ENCODE measurements at regions not wholly inside any gene's neighbourhood (a gene's known extent, or its start where the extent isn't known, plus 50 kb on each side); places are given as distances from the start of the nearest gene placed in this dataset.

DNA sequence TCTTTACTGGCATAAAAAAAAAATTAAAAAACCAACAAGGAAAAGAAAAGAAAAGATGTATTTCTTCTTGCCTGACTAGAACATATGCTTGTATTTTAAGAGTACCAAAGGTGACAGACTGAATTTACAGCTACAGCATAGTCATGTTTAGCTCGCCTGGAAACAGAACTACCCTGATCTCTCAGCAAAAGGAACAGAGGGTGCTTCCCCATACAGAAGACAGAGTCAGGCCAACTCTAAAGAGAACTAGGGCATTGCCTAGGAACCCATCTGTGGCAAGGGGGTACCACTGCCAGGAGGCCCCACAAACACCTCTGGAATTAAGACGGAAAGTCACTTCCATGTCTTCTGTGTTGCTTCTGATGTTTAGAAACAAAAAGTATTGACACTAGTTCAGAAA is 252.1 kb upstream of the STARD13 start:
- H3K9me3 Mint-ChIP-seq: no peaks in the 10 kb centered on the region
- no peak overlapping the region for H3K27ac Mint-ChIP-seq
- DNase-seq (ENCODE audit: low spot score) (no peak), ATAC-seq (no peak)
- H3K4me3 Mint-ChIP-seq: no peak overlapping the region
- H3K27me3 Mint-ChIP-seq: no peaks in the 10 kb centered on the region
- H3K4me1 Mint-ChIP-seq (ENCODE audit: low read depth in 2 of 2): peaks cover 12 to 20% of the 10 kb centered on the region in 2 donors
- no peaks in the 10 kb centered on the region for H3K36me3 Mint-ChIP-seq

DNA sequence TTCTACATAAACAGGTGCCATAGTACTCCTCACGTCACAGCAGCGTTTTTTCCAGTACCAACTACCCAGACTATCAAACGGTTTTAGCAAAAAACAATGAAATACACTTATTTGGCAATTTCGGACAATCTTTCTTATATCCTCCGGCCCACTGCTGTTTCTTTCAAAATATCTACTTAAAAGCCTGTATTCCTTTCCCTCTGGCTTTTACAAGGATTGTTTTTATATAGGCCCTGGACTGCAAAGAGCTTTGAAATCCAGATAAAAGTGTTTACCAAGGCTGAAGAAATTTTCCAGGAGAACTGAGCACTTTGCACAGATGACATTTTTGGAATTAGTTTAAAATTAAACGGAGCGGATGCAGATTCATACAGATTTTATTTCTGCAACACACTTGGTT is 255.9 kb upstream of the STARD13 start:
- Mint-ChIP-seq H3K4me3 (peak overlapping the region; percentile 92), H3K27ac (peak overlapping the region; percentile 98 to 100), H3K9me3 (no peaks in the 10 kb centered on the region), H3K36me3 (no peaks in the 10 kb centered on the region), H3K27me3 (no peaks in the 10 kb centered on the region), H3K4me1 (ENCODE audit: low read depth in 2 of 2) (peaks cover 21 to 31% of the 10 kb centered on the region in 2 donors)
- DNase-seq (ENCODE audit: low spot score): no peak
- no peak for ATAC-seq

DNA sequence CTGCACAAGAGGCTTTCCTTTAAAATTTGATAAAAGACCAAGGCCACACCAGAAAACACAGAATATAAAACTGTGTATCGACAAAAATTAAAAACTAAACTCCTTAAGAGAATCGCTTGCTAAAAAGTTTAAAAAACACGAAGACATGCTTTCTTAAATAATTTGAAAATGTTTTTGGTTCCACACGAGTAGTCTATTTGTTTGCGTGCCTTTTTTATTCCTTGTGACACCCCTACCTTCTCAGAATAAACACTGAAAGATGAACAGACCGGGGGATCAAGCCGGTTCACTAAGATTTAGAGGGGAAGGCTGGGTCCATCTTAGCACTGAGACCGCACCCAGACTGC is 256.4 kb upstream of the STARD13 start:
- Mint-ChIP-seq H3K27me3 (no peaks in the 10 kb centered on the region), H3K4me3 (peak overlapping the region; percentile 92), H3K9me3 (no peaks in the 10 kb centered on the region), H3K27ac (peak overlapping the region; percentile 98 to 100), H3K36me3 (no peaks in the 10 kb centered on the region), H3K4me1 (ENCODE audit: low read depth in 2 of 2) (peaks cover 21 to 31% of the 10 kb centered on the region in 2 donors)
- ATAC-seq (no peak), DNase-seq (ENCODE audit: low spot score) (no peak)

DNA sequence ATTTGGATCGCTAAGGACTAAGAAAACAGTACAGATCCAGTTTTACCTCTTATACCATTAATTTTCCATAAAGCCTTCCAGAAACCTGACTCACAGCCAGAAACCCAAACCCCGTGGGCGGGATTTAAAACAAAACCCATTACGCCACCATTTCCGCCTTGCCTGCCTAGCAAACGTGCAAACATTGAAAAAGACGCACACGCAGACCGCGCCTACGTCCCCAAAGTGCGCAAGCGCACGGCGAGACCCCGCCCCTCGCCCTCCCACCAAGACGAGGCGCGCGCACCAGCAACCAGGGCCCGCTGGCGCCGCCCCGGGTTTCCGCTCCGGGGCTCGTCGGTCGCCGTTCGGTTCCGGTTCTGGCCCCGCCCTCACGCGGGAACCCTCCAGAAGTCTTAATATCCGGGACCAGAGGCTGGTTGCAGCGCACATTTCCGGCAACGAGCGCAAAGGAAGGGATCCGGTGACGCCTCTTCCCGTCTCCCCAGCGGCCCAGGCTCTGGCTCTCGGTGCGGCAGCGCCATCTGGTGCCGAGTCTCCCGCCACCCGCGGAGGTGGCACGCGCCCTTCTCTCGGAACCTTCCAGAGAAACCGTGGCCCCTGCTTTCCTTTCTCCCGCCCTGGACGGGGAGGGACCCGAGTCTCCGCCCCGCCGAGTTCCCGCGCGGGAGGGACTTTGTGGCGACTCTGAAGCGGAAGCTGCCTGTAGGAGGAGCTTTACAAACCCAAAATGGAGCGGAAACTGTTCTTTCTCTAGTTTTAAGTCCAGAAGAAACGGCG is 256.9 kb upstream of the STARD13 start:
- peak overlapping the region; percentile 98 to 100 for H3K27ac Mint-ChIP-seq
- ATAC-seq (peak; percentile 95 to 96), DNase-seq (ENCODE audit: low spot score) (peak; percentile 98)
- H3K27me3 Mint-ChIP-seq: no peaks in the 10 kb centered on the region
- H3K36me3 Mint-ChIP-seq: no peaks in the 10 kb centered on the region
- H3K9me3 Mint-ChIP-seq: no peaks in the 10 kb centered on the region
- H3K4me1 Mint-ChIP-seq (ENCODE audit: low read depth in 2 of 2): peaks cover 21 to 31% of the 10 kb centered on the region in 2 donors
- H3K4me3 Mint-ChIP-seq: peak overlapping the region; percentile 92

DNA sequence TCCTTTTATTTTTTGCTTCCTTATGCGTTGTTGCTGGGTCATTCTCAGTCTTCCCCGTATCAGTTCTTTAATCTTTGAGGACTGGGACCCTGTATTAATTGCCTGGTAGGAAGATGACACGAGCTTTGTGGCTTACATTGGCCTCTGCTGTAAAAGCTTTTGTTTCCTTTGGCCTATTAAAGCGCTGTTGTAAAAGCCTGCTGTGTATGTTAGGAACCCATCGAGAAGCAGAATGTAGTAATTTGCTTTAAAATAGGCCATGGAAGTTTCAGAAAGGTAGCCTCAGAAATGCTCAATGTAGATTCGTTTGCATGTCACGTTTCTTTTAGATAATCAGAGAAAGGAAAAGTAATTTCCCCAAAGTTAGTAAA is 257.5 kb upstream of the STARD13 start:
- DNase-seq (ENCODE audit: low spot score) (no peak), ATAC-seq (no peak)
- no peaks in the 10 kb centered on the region for H3K27me3 Mint-ChIP-seq
- no peaks in the 10 kb centered on the region for H3K36me3 Mint-ChIP-seq
- peaks cover 21 to 31% of the 10 kb centered on the region in 2 donors for H3K4me1 Mint-ChIP-seq (ENCODE audit: low read depth in 2 of 2)
- H3K9me3 Mint-ChIP-seq: no peaks in the 10 kb centered on the region
- H3K27ac Mint-ChIP-seq: peak overlapping the region; percentile 98 to 100
- H3K4me3 Mint-ChIP-seq: peak overlapping the region; percentile 92

DNA sequence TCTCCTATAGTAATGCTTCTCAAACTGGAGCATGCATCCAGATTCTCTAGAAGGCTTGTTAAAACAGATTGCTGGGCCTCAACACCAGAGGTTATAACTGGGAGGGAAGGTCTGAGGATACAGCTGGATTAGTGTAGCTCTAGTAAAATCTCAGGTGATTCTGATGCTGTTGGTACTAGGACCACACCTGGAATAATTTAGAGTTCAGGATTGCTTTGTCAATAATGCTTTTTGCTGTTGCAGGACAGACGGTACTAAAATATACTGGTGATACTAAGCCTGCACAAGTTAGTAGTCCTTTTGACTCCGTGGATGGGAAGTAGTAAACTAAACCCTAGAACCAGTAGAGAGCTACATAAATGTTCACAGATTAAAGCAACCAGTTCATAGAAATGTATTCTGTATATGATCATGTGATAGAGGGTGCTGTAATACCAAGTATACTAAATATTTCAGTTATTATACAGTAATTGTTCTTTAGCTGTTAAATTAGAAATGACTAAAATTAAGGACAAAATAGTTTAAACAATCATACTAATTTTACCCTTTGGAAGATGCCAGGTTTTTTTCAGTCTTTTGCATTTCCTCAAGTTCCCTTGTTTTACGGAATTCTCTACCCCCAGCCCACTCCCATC is 258.2 kb upstream of the STARD13 start:
- Mint-ChIP-seq H3K9me3 (no peaks in the 10 kb centered on the region), H3K36me3 (no peaks in the 10 kb centered on the region), H3K27me3 (no peaks in the 10 kb centered on the region), H3K4me1 (ENCODE audit: low read depth in 2 of 2) (peaks cover 21 to 31% of the 10 kb centered on the region in 2 donors), H3K4me3 (peak overlapping the region; percentile 92), H3K27ac (peak overlapping the region; percentile 98 to 100)
- ATAC-seq (no peak), DNase-seq (ENCODE audit: low spot score) (no peak)

DNA sequence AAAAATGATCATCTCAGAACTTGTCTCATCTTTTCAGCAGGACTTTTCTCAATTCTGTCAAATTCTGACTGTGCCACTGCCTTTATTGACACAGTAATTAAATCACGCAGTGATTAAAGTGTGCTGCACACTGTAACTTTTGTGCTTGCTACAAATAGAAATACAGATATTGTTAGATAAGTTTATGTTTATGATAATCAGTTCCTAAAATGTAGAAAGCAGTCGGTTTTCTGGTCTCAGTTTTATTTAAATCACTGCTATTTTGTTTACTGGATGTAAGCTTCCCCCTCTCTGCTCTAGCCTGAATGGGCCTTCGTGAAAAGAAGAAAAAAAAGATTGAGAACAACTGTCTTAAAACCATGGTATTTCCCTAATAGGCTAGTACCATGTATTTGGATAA is 258.8 kb upstream of the STARD13 start:
- Mint-ChIP-seq H3K9me3 (no peaks in the 10 kb centered on the region), H3K4me1 (ENCODE audit: low read depth in 2 of 2) (peaks cover 21 to 31% of the 10 kb centered on the region in 2 donors), H3K27me3 (no peaks in the 10 kb centered on the region), H3K27ac (peak overlapping the region; percentile 98 to 100), H3K36me3 (no peaks in the 10 kb centered on the region), H3K4me3 (no peak overlapping the region)
- ATAC-seq: no peak
- DNase-seq (ENCODE audit: low spot score): no peak

DNA sequence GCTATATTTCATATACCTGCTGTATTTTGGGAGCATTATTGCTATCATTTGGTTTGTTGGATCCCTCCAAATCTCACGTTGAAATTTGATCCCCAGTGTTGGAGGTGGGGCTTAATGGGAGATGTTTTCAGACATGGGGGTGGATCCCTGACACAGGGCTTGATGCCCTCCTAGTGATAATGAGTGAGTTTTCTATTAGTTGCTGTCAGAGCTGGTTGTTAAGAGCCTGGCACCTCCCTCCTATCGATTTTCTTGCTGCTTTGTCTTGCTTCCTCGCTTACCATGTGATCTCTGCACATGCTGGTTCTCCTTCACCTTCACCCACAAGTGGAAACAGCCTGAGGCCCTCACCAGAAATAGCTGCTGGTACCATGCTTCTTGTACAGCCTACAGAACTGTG is 259.9 kb upstream of the STARD13 start:
- ATAC-seq (no peak), DNase-seq (ENCODE audit: low spot score) (no peak)
- no peaks in the 10 kb centered on the region for H3K36me3 Mint-ChIP-seq
- no peaks in the 10 kb centered on the region for H3K9me3 Mint-ChIP-seq
- H3K4me3 Mint-ChIP-seq: no peak overlapping the region
- peaks cover 0 to 3% of the 10 kb centered on the region in 2 donors for H3K27me3 Mint-ChIP-seq
- H3K4me1 Mint-ChIP-seq (ENCODE audit: low read depth in 2 of 2): peaks cover 20 to 29% of the 10 kb centered on the region in 2 donors
- peak overlapping the region; percentile 55 to 98 for H3K27ac Mint-ChIP-seq

DNA sequence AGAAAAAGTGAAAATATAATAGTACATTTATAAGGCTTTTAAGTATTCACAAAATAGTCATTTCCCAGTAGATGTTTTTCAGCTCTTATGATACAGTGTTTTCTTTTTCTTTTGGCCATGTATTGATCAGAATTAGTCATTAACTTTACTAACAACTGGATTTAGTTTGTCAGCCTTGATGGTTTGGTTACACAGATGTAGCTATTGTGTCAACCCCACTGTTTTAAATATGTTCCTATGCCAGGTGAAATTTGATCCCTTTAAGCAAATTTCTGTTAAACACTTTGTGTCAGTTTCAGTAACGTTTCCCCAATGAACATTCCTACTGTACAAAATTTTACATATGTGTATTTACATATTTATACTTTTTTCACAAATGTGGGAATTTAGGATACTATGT is 261.5 kb upstream of the STARD13 start:
- no peak for ATAC-seq
- Mint-ChIP-seq H3K9me3 (no peaks in the 10 kb centered on the region), H3K27me3 (peaks cover 3 to 5% of the 10 kb centered on the region in 2 donors), H3K4me3 (no peak overlapping the region), H3K36me3 (no peaks in the 10 kb centered on the region), H3K27ac (no peak overlapping the region), H3K4me1 (ENCODE audit: low read depth in 2 of 2) (peaks cover 10 to 15% of the 10 kb centered on the region in 2 donors)
- DNase-seq (ENCODE audit: low spot score): no peak

DNA sequence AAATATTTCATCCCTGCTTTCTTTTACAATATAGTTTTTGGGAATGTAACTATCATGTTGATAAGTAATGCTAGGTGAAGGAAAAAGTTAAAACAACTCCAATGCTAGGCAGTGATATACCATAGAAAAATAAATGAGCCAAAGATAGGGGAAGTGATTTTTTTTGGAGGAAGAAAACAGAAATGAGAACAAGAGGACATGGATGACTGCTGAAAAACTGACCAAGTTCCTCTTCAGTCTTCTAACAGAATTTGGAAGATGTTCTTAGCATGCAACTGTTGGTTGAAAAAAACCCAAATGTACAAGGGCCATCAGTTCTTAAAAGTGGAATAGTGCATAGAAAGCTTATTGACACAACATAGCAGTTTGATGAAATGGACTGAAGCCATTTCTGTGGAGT is 262.5 kb upstream of the STARD13 start:
- no peaks in the 10 kb centered on the region for H3K36me3 Mint-ChIP-seq
- H3K4me1 Mint-ChIP-seq (ENCODE audit: low read depth in 2 of 2): peaks cover 6 to 10% of the 10 kb centered on the region in 2 donors
- no peak overlapping the region for H3K27ac Mint-ChIP-seq
- peaks cover 7 to 10% of the 10 kb centered on the region in 2 donors for H3K27me3 Mint-ChIP-seq
- no peak overlapping the region for H3K4me3 Mint-ChIP-seq
- no peaks in the 10 kb centered on the region for H3K9me3 Mint-ChIP-seq
- DNase-seq (ENCODE audit: low spot score): no peak
- no peak for ATAC-seq

DNA sequence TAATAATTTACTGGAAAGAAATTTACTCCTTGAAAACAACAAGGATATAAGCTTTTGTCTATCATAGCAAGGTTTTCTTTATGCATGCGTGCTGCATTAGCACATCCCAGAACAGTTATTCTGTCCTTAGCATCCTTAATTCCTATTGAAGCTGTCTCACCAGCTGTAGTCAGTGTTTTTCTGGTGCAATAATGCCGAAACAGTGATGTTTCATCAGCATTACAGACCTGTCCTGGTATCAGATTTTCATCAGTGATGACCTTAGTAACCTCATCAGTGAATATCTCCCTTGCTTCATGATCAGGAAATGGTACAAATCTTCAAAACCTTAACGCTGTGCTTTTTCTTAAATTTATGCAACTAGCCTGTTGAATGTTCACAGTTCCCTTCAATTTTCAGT is 264.7 kb upstream of the STARD13 start:
- Mint-ChIP-seq H3K27ac (no peak overlapping the region), H3K36me3 (no peaks in the 10 kb centered on the region), H3K4me3 (no peak overlapping the region), H3K27me3 (peaks cover 7 to 10% of the 10 kb centered on the region in 2 donors), H3K9me3 (no peaks in the 10 kb centered on the region), H3K4me1 (ENCODE audit: low read depth in 2 of 2) (no peaks in the 10 kb centered on the region)
- DNase-seq (ENCODE audit: low spot score) (no peak), ATAC-seq (no peak)

DNA sequence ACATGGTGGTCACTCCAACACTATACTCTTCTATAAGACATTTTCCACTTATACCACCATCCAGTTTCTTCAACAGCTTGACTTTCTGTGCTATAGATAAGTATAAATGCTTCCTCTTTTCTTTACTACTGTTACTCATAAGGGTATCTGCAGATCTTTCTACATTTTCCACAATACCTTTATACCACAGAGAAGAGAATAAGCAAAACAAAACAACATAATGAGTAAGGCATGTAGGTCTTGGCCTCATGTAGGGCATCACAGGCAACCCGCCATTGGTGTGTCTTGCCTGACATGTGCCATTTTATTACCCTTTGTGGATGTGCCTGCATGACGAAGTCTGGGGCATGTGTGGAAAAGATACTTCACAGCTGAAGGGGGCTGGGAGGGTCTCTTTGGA is 265.3 kb upstream of the STARD13 start:
- no peak overlapping the region for H3K4me3 Mint-ChIP-seq
- H3K27ac Mint-ChIP-seq: no peak overlapping the region
- no peaks in the 10 kb centered on the region for H3K36me3 Mint-ChIP-seq
- DNase-seq (ENCODE audit: low spot score): no peak
- ATAC-seq: peak in 1 of 2 donors; percentile 31
- H3K27me3 Mint-ChIP-seq: peaks cover 7 to 10% of the 10 kb centered on the region in 2 donors
- H3K9me3 Mint-ChIP-seq: no peaks in the 10 kb centered on the region
- H3K4me1 Mint-ChIP-seq (ENCODE audit: low read depth in 2 of 2): no peaks in the 10 kb centered on the region

DNA sequence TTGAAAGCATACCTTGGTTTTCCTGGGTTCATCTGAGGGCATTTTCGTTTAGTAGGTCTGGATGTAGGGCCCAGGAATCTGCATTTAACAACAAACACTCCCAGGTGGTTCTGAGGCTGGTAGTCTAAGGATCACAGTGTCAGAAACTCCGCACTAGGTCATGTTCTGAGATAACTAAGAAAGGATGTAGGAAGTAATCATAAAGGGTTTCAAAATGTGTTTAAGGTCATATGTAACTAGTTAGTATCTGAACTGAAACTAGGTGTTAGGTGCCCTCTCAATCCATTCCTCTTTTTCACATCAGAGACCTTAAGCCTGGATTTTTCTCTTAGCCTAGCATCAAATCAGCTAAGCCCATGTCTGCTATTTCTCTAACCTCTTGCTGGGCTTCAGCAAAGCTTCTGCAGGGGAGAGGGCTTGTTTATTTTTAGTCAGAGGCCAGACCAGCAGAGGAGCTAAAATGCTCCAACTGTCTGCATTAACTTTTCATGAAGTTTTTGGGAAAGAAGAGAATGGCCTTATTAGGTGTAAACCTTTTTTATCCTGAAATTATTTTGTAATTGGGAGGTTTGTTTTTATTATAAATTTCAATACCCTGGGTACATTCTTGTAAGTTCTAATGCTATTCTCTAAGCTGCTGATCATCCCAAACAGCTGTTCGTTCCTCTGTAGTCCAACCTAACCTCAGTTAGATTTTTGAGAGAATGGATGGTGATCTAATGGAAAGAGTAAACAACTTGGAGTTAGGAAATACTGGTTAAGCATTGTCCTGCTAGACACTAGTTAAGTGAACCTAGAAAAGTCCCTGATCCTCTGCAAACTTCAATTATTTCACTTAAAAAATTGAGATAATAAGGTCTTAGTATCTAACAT is 262.8 kb upstream of the RFC3 start:
- no peak overlapping the region for H3K27ac Mint-ChIP-seq
- peak in 1 of 2 donors; percentile 59 for ATAC-seq

DNA sequence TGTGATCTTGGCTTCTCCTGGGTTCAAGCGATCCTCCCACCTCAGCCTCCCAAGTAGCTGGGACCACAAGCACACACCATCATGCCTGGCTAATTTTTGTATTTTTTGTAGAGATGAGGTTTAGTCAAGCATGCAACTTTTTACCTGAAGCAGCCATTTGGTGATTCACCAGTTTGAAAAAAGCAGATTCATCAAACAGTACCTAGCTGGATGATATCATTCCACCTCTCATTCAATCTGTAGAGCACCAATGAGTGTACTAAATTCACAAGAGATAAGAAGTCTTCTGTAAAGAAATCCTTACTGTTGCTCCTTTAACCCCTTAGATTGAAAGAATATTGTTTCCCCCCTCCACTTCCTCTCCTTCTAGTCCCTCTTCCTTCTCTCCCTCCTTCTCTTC is 261.1 kb upstream of the RFC3 start:
- Mint-ChIP-seq H3K4me1 (ENCODE audit: low read depth in 2 of 2) (no peaks in the 10 kb centered on the region), H3K4me3 (no peak overlapping the region), H3K9me3 (no peaks in the 10 kb centered on the region), H3K27me3 (peaks cover 12 to 17% of the 10 kb centered on the region in 2 donors), H3K27ac (no peak overlapping the region), H3K36me3 (no peaks in the 10 kb centered on the region)
- DNase-seq (ENCODE audit: low spot score) (no peak), ATAC-seq (no peak)

More for the DNA sequence above, 262.8 kb upstream of the RFC3 start:
- H3K9me3 Mint-ChIP-seq: no peaks in the 10 kb centered on the region
- H3K36me3 Mint-ChIP-seq: no peaks in the 10 kb centered on the region
- H3K27me3 Mint-ChIP-seq: peaks cover 10 to 18% of the 10 kb centered on the region in 2 donors
- no peaks in the 10 kb centered on the region for H3K4me1 Mint-ChIP-seq (ENCODE audit: low read depth in 2 of 2)
- no peak for DNase-seq (ENCODE audit: low spot score)
- no peak overlapping the region for H3K4me3 Mint-ChIP-seq

Measured in natural killer cell treated with Interleukin-12 subunit alpha and Interleukin-12 subunit beta and Interleukin-15 and Interleukin-18, amount 100 ng/mL, for 72 hours (primary cell).